ENCODE measurements at regions not wholly inside any gene's neighbourhood (a gene's known extent, or its start where the extent isn't known, plus 50 kb on each side); places are given as distances from the start of the nearest gene placed in this dataset.

DNA sequence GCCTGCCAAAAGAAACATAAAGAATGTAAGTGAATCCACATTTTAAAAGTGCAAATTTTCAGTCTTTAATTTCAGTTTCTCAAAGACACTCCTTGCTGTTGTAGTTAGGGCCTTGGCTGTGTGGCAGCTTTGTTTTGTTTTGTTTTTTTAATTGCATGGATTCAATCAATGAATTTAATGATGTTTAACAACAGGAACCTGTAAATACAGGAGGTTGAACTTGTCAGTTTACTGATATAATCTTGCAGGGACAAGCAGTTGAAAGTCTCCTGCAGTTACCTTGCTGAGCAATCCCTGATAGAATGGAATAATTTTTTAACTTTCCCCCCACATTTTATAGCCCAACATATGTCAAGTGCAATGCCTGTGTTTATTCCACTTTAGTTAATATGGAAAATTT lies 528.3 kb upstream of the PCDH7 start:
- Histone ChIP-seq H3K4me1 (replicated peaks in 1 of 4; ENCODE audit: control insufficient read depth in 3 of 4, insufficient read depth in 4 of 4, low read length in 3 of 4) (no peaks in the 10 kb centered on the region), H4K5ac (ENCODE audit: insufficient read length, low read depth, low read length) (no peak overlapping the region), H2BK5ac (ENCODE audit: low read depth, low read length) (no peak overlapping the region), H3K9me3 (ENCODE audit: insufficient read depth in 2 of 2, low read depth in 1 of 2, low read length in 1 of 2) (no peaks in the 10 kb centered on the region), H3K4me3 (ENCODE audit: extremely low read depth in 1 of 4, insufficient read depth in 2 of 4, low read depth in 3 of 4, low read length in 4 of 4) (no peak overlapping the region), H3K79me2 (ENCODE audit: control insufficient read depth in 1 of 2, insufficient read depth in 2 of 2, low read length in 2 of 2) (no peaks in the 10 kb centered on the region), H3K4ac (replicated peaks; ENCODE audit: insufficient read length, low read depth, low read length) (no peak overlapping the region), H2BK120ac (replicated peaks; ENCODE audit: low read depth, low read length) (no peak overlapping the region), H3K4me2 (ENCODE audit: insufficient read depth in 1 of 2, low read depth in 2 of 2, low read length in 2 of 2) (no peak overlapping the region), H3K9ac (replicated peaks in 1 of 4; ENCODE audit: extremely low read depth in 1 of 4, low read depth in 3 of 4, low read length in 3 of 4) (no peak overlapping the region), H4K8ac (ENCODE audit: extremely low read depth, insufficient read depth, low read length) (no peak overlapping the region), H3K27me3 (replicated peaks in 1 of 4; ENCODE audit: control insufficient read depth in 3 of 4, extremely low read depth in 1 of 4, insufficient read depth in 3 of 4, low read length in 3 of 4) (no peaks in the 10 kb centered on the region), H2AFZ (ENCODE audit: low read length) (no peak overlapping the region; the same call in 1 of the 2 replicates), H2AK5ac (ENCODE audit: low read depth, low read length) (no peak overlapping the region), H3K23me2 (ENCODE audit: low read depth, low read length) (no peaks in the 10 kb centered on the region; the same call in 1 of the 2 replicates), H3K56ac (replicated peaks; ENCODE audit: insufficient read length, low read depth, low read length) (no peak overlapping the region), H4K20me1 (replicated peaks in 1 of 2; ENCODE audit: control insufficient read depth in 1 of 2, insufficient read depth in 2 of 2, low read length in 2 of 2) (no peaks in the 10 kb centered on the region), H2BK12ac (ENCODE audit: low read depth, low read length) (no peak overlapping the region), H2BK15ac (ENCODE audit: low read length) (no peak overlapping the region), H3K36me3 (ENCODE audit: control insufficient read depth in 2 of 4, insufficient read depth in 4 of 4, low read length in 3 of 4) (no peaks in the 10 kb centered on the region), H4K91ac (replicated peaks; ENCODE audit: insufficient read length, low read length) (no peak overlapping the region), H3K79me1 (ENCODE audit: low read depth, low read length) (no peaks in the 10 kb centered on the region), H3K23ac (ENCODE audit: insufficient read length) (no peak overlapping the region), H3K27ac (ENCODE audit: low read depth, low read length) (no peak overlapping the region), H3K18ac (ENCODE audit: extremely low read depth, low read length) (no peak overlapping the region), H3K14ac (ENCODE audit: insufficient read length) (no peak overlapping the region), H2BK20ac (ENCODE audit: low read length) (no peak overlapping the region)
- no peak for DNase-seq (ENCODE audit: low read depth in 1 of 2, low spot score in 2 of 2)
- ChIA-PET CTCF (ENCODE audit: partially characterized antibody) (no interaction called here), POLR2A (ENCODE audit: partially characterized antibody) (no interaction called here)
- FAIRE-seq = no peak
- TF ChIP-seq KDM1A (IDR thresholded peaks at IDR 0.05; ENCODE audit: borderline replicate concordance, low read length) (no peak), ZNF274 (IDR thresholded peaks at IDR 0.05; ENCODE audit: borderline replicate concordance, extremely low read depth, low read length) (no peak)
